Transverse colon (tissue), 3 donors: ENCODE measurements at regions not wholly inside any gene's neighbourhood (a gene's known extent, or its start where the extent isn't known, plus 50 kb on each side); places are given as distances from the start of the nearest gene placed in this dataset.

Experiments
- CTCF ChIP-seq, 5 experiments: fragments of 200-600 bp in 3 of 5; fragments of 450-650 bp in 2 of 5; sonication (generic) in 3 of 5; IDR thresholded peaks; 1 replicate in 2 of 5; 2 replicates in 3 of 5; pipeline ENCODE4 v1.5.1; 2016 to 2017; ENCODE audit warnings: antibody characterized with exemption in 5 of 5, inconsistent platforms in 3 of 5, mild to moderate bottlenecking in 2 of 5, moderate library complexity in 1 of 5
- POLR2A ChIP-seq: fragments of 450-650 bp; IDR thresholded peaks from one replicate; pipeline ENCODE4 v1.6.1; 2016; ENCODE audit warnings: antibody characterized with exemption, mild to moderate bottlenecking, moderate library complexity

DNA sequence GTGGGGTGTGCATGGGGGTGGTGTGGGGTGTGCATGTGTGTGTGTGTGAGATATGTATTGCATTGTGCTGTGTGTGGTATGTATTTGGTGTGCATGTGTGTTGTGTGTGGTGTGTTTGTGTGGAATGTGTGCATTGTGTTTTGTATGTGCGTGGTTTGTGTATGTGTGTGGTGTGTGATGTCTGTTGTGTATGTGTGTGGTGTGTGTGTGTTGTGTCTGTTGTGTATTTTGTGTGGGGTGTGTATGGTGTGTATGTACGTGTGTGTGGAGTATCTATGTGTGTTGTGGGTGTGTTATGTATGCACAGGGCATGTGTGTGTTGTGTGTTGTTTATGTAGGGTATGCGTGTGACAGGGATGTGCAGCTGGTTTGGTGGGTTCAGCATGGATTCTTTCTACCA lies 67.8 kb upstream of the COG2 start:
- TF ChIP-seq CTCF (IDR thresholded peaks at IDR 0.05): no peak
- TF ChIP-seq POLR2A: no peak
